ENCODE measurements at regions not wholly inside any gene's neighbourhood (a gene's known extent, or its start where the extent isn't known, plus 50 kb on each side); places are given as distances from the start of the nearest gene placed in this dataset.

- no peaks in the 10 kb centered on the region for H3K4me1 ChIP-seq (ENCODE audit: insufficient read depth)
- 82 to 85% (median 83%) methylated on average over 21 of the region's 21 CpGs for WGBS, 3 donors
- no peaks in the 10 kb centered on the region for H3K27me3 ChIP-seq
- no peaks in the 10 kb centered on the region for H3K36me3 ChIP-seq
- no peak overlapping the region for H3K4me3 ChIP-seq
- H3K27ac ChIP-seq = no peak overlapping the region
- H3K9me3 ChIP-seq = no peaks in the 10 kb centered on the region
- intact Hi-C loops (cut with DNase I) = no loop called here
- DNase-seq = no peak
- TF ChIP-seq POLR2A (IDR thresholded peaks at IDR 0.05) = no peak
Measured at GRCh38 chr10:130550952-130551674, 414.9 kb downstream of the GLRX3 start.

- Histone ChIP-seq H3K27ac (no peak overlapping the region), H3K4me1 (ENCODE audit: insufficient read depth) (no peaks in the 10 kb centered on the region), H3K27me3 (no peaks in the 10 kb centered on the region), H3K9me3 (no peaks in the 10 kb centered on the region), H3K36me3 (no peaks in the 10 kb centered on the region), H3K4me3 (no peak overlapping the region)
- TF ChIP-seq CTCF (IDR thresholded peaks at IDR 0.05) (no peak), POLR2A (IDR thresholded peaks at IDR 0.05) (no peak)
- intact Hi-C loops (cut with DNase I) = no loop called here
- no peak for DNase-seq
- WGBS, 3 donors = 87 to 89% (median 88%) methylated on average over 7 of the region's 7 CpGs
Measured at GRCh38 chr10:130551676-130552075, 415.5 kb downstream of the GLRX3 start.

- WGBS, 3 donors = 35 to 40% (median 36%) methylated on average over 7 of the region's 7 CpGs
- TF ChIP-seq EP300 (IDR thresholded peaks at IDR 0.05) (no peak), POLR2A (IDR thresholded peaks at IDR 0.05) (no peak), CTCF (IDR thresholded peaks at IDR 0.05) (no peak)
- no peak overlapping the region for H3K27ac ChIP-seq
Measured at GRCh38 chr10:130553826-130554225, 417.6 kb downstream of the GLRX3 start.

GRCh38 chr10:130554701-130555410 is 418.7 kb downstream of the GLRX3 start:
- Histone ChIP-seq H3K4me1 (ENCODE audit: insufficient read depth) (no peaks in the 10 kb centered on the region), H3K36me3 (no peaks in the 10 kb centered on the region), H3K27me3 (no peaks in the 10 kb centered on the region), H3K27ac (no peak overlapping the region), H3K4me3 (no peak overlapping the region), H3K9me3 (no peaks in the 10 kb centered on the region)
- DNase-seq = no peak
- TF ChIP-seq CTCF (IDR thresholded peaks at IDR 0.05) (no peak), POLR2A (IDR thresholded peaks at IDR 0.05) (no peak), EP300 (IDR thresholded peaks at IDR 0.05) (no peak)
- 84 to 86% (median 85%) methylated on average over 14 of the region's 14 CpGs for WGBS, 3 donors
- intact Hi-C loops (cut with DNase I) = no loop called here

More at GRCh38 chr10:130553826-130554225, 417.6 kb downstream of the GLRX3 start:
- no peaks in the 10 kb centered on the region for H3K4me1 ChIP-seq (ENCODE audit: insufficient read depth)
- DNase-seq = no peak
- intact Hi-C loops (cut with DNase I) = no loop called here
- H3K9me3 ChIP-seq = no peaks in the 10 kb centered on the region
- no peak overlapping the region for H3K4me3 ChIP-seq
- no peaks in the 10 kb centered on the region for H3K36me3 ChIP-seq
- H3K27me3 ChIP-seq = no peaks in the 10 kb centered on the region

GRCh38 chr10:130555411-130555750 is 419.2 kb downstream of the GLRX3 start:
- intact Hi-C loops (cut with DNase I) = no loop called here
- 60 to 67% (median 62%) methylated on average over 7 of the region's 7 CpGs for WGBS, 3 donors
- Histone ChIP-seq H3K27me3 (no peaks in the 10 kb centered on the region), H3K36me3 (no peaks in the 10 kb centered on the region), H3K27ac (no peak overlapping the region), H3K4me3 (no peak overlapping the region), H3K4me1 (ENCODE audit: insufficient read depth) (no peaks in the 10 kb centered on the region), H3K9me3 (no peaks in the 10 kb centered on the region)
- TF ChIP-seq EP300 (IDR thresholded peaks at IDR 0.05) (no peak), POLR2A (IDR thresholded peaks at IDR 0.05) (no peak)
- DNase-seq = no peak

All from ovary (tissue), 7 donors.